HG03060 (cell line): ENCODE measurements at regions not wholly inside any gene's neighbourhood (a gene's known extent, or its start where the extent isn't known, plus 50 kb on each side); places are given as distances from the start of the nearest gene placed in this dataset.
"Not testable (repeated sequence)": the region's sequence is repeated elsewhere in the genome, so short reads cannot be mapped to it uniquely, and the experiment has no call there.

Source experiments
- ATAC-seq: cut with Tn5 transposase; IDR thresholded peaks from one replicate; pipeline ENCODE4 v1.9.1; 2021; ENCODE audit warnings: low read depth, moderate number of reproducible peaks; ENCODE audit not compliant: unreplicated experiment

- ATAC-seq = no peak
Observed at GRCh38 chr21:18117176-18117575, 127.5 kb upstream of the CHODL start.

- ATAC-seq = no peak
Observed at GRCh38 chr21:18114810-18115209, 129.8 kb upstream of the CHODL start.

- ATAC-seq = no peak
Observed at GRCh38 chr21:18104802-18105201, 139.8 kb upstream of the CHODL start.

- not testable (repeated sequence) for ATAC-seq
Observed at GRCh38 chr21:18096413-18096812, 148.2 kb upstream of the CHODL start.

GRCh38 chr21:18089786-18090185 is 154.8 kb upstream of the CHODL start:
- no peak for ATAC-seq

- no peak for ATAC-seq
Observed at GRCh38 chr21:18070392-18070791, 174.2 kb upstream of the CHODL start.

GRCh38 chr21:18069875-18070274 is 174.8 kb upstream of the CHODL start:
- ATAC-seq = no peak

GRCh38 chr21:18060402-18060801 is 184.2 kb upstream of the CHODL start:
- no peak for ATAC-seq

GRCh38 chr21:18058731-18059398 is 185.8 kb upstream of the CHODL start:
- no peak for ATAC-seq

GRCh38 chr21:18053151-18053550 is 191.5 kb upstream of the CHODL start:
- no peak for ATAC-seq

- no peak for ATAC-seq
Observed at GRCh38 chr21:18049461-18049860, 195.2 kb upstream of the CHODL start.

- no peak for ATAC-seq
Observed at GRCh38 chr21:18041012-18041411, 203.6 kb upstream of the CHODL start.

- ATAC-seq = no peak
Observed at GRCh38 chr21:18030248-18030647, 211.1 kb upstream of the C21orf91 start.

- ATAC-seq = no peak
Observed at GRCh38 chr21:18026359-18026758, 207.2 kb upstream of the C21orf91 start.

GRCh38 chr21:18023711-18024110 is 204.6 kb upstream of the C21orf91 start:
- ATAC-seq = no peak

- ATAC-seq = no peak
Observed at GRCh38 chr21:18023157-18023556, 204.0 kb upstream of the C21orf91 start.

GRCh38 chr21:18007121-18007520 is 188.0 kb upstream of the C21orf91 start:
- ATAC-seq = no peak

GRCh38 chr21:18006691-18007090 is 187.5 kb upstream of the C21orf91 start:
- no peak for ATAC-seq

GRCh38 chr21:18002393-18002792 is 183.2 kb upstream of the C21orf91 start:
- ATAC-seq = no peak

GRCh38 chr21:18000981-18001686 is 182.0 kb upstream of the C21orf91 start:
- ATAC-seq = no peak

GRCh38 chr21:17998599-17998998 is 179.4 kb upstream of the C21orf91 start:
- ATAC-seq = not testable (repeated sequence)

GRCh38 chr21:17989780-17990179 is 170.6 kb upstream of the C21orf91 start:
- no peak for ATAC-seq
